ENCODE measurements at regions not wholly inside any gene's neighbourhood (a gene's known extent, or its start where the extent isn't known, plus 50 kb on each side); places are given as distances from the start of the nearest gene placed in this dataset.

GRCh38 chr14:43204816-43205215 lies 1302.3 kb downstream of the FSCB start:
- no peak for TF ChIP-seq EZH2 (IDR thresholded peaks at IDR 0.05; ENCODE audit: low read length, unreplicated experiment)
- TF ChIP-seq, protein P1, sequence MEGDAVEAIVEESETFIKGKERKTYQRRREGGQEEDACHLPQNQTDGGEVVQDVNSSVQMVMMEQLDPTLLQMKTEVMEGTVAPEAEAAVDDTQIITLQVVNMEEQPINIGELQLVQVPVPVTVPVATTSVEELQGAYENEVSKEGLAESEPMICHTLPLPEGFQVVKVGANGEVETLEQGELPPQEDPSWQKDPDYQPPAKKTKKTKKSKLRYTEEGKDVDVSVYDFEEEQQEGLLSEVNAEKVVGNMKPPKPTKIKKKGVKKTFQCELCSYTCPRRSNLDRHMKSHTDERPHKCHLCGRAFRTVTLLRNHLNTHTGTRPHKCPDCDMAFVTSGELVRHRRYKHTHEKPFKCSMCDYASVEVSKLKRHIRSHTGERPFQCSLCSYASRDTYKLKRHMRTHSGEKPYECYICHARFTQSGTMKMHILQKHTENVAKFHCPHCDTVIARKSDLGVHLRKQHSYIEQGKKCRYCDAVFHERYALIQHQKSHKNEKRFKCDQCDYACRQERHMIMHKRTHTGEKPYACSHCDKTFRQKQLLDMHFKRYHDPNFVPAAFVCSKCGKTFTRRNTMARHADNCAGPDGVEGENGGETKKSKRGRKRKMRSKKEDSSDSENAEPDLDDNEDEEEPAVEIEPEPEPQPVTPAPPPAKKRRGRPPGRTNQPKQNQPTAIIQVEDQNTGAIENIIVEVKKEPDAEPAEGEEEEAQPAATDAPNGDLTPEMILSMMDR (conservative IDR thresholded peaks at IDR 0.05; ENCODE audit: low read depth, low read length), result no peak

Measured in PC-3 (cell line).